ENCODE measurements at regions not wholly inside any gene's neighbourhood (a gene's known extent, or its start where the extent isn't known, plus 50 kb on each side); places are given as distances from the start of the nearest gene placed in this dataset.

GRCh38 chr11:23590596-23591308 lies 730.5 kb upstream of the CCDC179 start:
- no peak for TF ChIP-seq CTCF (IDR thresholded peaks at IDR 0.05; ENCODE audit: insufficient read depth, low read length, poor library complexity, severe bottlenecking)
- H3K27me3 ChIP-seq (replicated peaks; ENCODE audit: control insufficient read depth, insufficient read depth, low read length): no peaks in the 10 kb centered on the region
- H3K4me3 ChIP-seq (replicated peaks; ENCODE audit: low read depth, low read length): no peak overlapping the region
- H3K36me3 ChIP-seq (ENCODE audit: control insufficient read depth, insufficient read depth, low read length): no peaks in the 10 kb centered on the region
- DNase-seq (ENCODE audit: extremely low read depth, insufficient read length): no peak

- H3K36me3 ChIP-seq (ENCODE audit: control insufficient read depth, insufficient read depth, low read length): no peaks in the 10 kb centered on the region
- no peak overlapping the region for H3K4me3 ChIP-seq (replicated peaks; ENCODE audit: low read depth, low read length)
- no peak for DNase-seq (ENCODE audit: extremely low read depth, insufficient read length)
- TF ChIP-seq CTCF (IDR thresholded peaks at IDR 0.05; ENCODE audit: insufficient read depth, low read length, poor library complexity, severe bottlenecking): no peak
- no peaks in the 10 kb centered on the region for H3K27me3 ChIP-seq (replicated peaks; ENCODE audit: control insufficient read depth, insufficient read depth, low read length)
Measured at GRCh38 chr11:23594755-23595154, 734.5 kb upstream of the CCDC179 start.

- TF ChIP-seq CTCF (IDR thresholded peaks at IDR 0.05; ENCODE audit: insufficient read depth, low read length, poor library complexity, severe bottlenecking): no peak
- no peak for DNase-seq (ENCODE audit: extremely low read depth, insufficient read length)
- Histone ChIP-seq H3K27me3 (replicated peaks; ENCODE audit: control insufficient read depth, insufficient read depth, low read length) (no peaks in the 10 kb centered on the region), H3K36me3 (ENCODE audit: control insufficient read depth, insufficient read depth, low read length) (no peaks in the 10 kb centered on the region), H3K4me3 (replicated peaks; ENCODE audit: low read depth, low read length) (no peak overlapping the region)
Measured at GRCh38 chr11:23604966-23605365, 744.7 kb upstream of the CCDC179 start.

- H3K27me3 ChIP-seq (replicated peaks; ENCODE audit: control insufficient read depth, insufficient read depth, low read length): no peaks in the 10 kb centered on the region
- TF ChIP-seq CTCF (IDR thresholded peaks at IDR 0.05; ENCODE audit: insufficient read depth, low read length, poor library complexity, severe bottlenecking): no peak
Measured at GRCh38 chr11:23606191-23606590, 745.9 kb upstream of the CCDC179 start.

GRCh38 chr11:23611726-23612125 lies 751.5 kb upstream of the CCDC179 start:
- no peak for TF ChIP-seq CTCF (IDR thresholded peaks at IDR 0.05; ENCODE audit: insufficient read depth, low read length, poor library complexity, severe bottlenecking)

More at GRCh38 chr11:23606191-23606590, 745.9 kb upstream of the CCDC179 start:
- no peak for DNase-seq (ENCODE audit: extremely low read depth, insufficient read length)
- Histone ChIP-seq H3K36me3 (ENCODE audit: control insufficient read depth, insufficient read depth, low read length) (no peaks in the 10 kb centered on the region), H3K4me3 (replicated peaks; ENCODE audit: low read depth, low read length) (no peak overlapping the region)

GRCh38 chr11:23620617-23621016 lies 760.3 kb upstream of the CCDC179 start:
- TF ChIP-seq CTCF (IDR thresholded peaks at IDR 0.05; ENCODE audit: insufficient read depth, low read length, poor library complexity, severe bottlenecking): no peak
- no peak for DNase-seq (ENCODE audit: extremely low read depth, insufficient read length)
- no peak overlapping the region for H3K4me3 ChIP-seq (replicated peaks; ENCODE audit: low read depth, low read length)
- H3K27me3 ChIP-seq (replicated peaks; ENCODE audit: control insufficient read depth, insufficient read depth, low read length): no peaks in the 10 kb centered on the region
- no peaks in the 10 kb centered on the region for H3K36me3 ChIP-seq (ENCODE audit: control insufficient read depth, insufficient read depth, low read length)

More at GRCh38 chr11:23611726-23612125, 751.5 kb upstream of the CCDC179 start:
- Histone ChIP-seq H3K36me3 (ENCODE audit: control insufficient read depth, insufficient read depth, low read length) (no peaks in the 10 kb centered on the region), H3K4me3 (replicated peaks; ENCODE audit: low read depth, low read length) (no peak overlapping the region), H3K27me3 (replicated peaks; ENCODE audit: control insufficient read depth, insufficient read depth, low read length) (no peaks in the 10 kb centered on the region)
- DNase-seq (ENCODE audit: extremely low read depth, insufficient read length): no peak

Measured in GM06990 (cell line).